ENCODE measurements at regions not wholly inside any gene's neighbourhood (a gene's known extent, or its start where the extent isn't known, plus 50 kb on each side); places are given as distances from the start of the nearest gene placed in this dataset.

GRCh38 chr11:129733384-129733783 is 82.3 kb upstream of the TMEM45B start:
- no peak for DNase-seq
- WGBS, 2 donors = 89 to 94% methylated on average over 9 of the region's 9 CpGs
- Histone ChIP-seq H3K36me3 (no peaks in the 10 kb centered on the region), H3K27ac (no peak overlapping the region), H3K4me3 (no peak overlapping the region), H3K9me3 (no peaks in the 10 kb centered on the region), H3K4me1 (no peaks in the 10 kb centered on the region), H3K27me3 (no peaks in the 10 kb centered on the region)
- intact Hi-C loops (cut with DNase I) = no loop called here
- no peak for TF ChIP-seq POLR2A (IDR thresholded peaks at IDR 0.05)
- TF ChIP-seq, protein P1, sequence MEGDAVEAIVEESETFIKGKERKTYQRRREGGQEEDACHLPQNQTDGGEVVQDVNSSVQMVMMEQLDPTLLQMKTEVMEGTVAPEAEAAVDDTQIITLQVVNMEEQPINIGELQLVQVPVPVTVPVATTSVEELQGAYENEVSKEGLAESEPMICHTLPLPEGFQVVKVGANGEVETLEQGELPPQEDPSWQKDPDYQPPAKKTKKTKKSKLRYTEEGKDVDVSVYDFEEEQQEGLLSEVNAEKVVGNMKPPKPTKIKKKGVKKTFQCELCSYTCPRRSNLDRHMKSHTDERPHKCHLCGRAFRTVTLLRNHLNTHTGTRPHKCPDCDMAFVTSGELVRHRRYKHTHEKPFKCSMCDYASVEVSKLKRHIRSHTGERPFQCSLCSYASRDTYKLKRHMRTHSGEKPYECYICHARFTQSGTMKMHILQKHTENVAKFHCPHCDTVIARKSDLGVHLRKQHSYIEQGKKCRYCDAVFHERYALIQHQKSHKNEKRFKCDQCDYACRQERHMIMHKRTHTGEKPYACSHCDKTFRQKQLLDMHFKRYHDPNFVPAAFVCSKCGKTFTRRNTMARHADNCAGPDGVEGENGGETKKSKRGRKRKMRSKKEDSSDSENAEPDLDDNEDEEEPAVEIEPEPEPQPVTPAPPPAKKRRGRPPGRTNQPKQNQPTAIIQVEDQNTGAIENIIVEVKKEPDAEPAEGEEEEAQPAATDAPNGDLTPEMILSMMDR (IDR thresholded peaks at IDR 0.05) = no peak
- no peak for TF ChIP-seq POLR2AphosphoS5 (IDR thresholded peaks at IDR 0.05)
- no peak for TF ChIP-seq EP300 (IDR thresholded peaks at IDR 0.05)

GRCh38 chr11:129733981-129734380 is 81.7 kb upstream of the TMEM45B start:
- H3K9me3 ChIP-seq = no peaks in the 10 kb centered on the region
- no peak overlapping the region for H3K27ac ChIP-seq
- H3K36me3 ChIP-seq = no peaks in the 10 kb centered on the region
- no peak for DNase-seq
- no peak for TF ChIP-seq POLR2AphosphoS5 (IDR thresholded peaks at IDR 0.05)
- TF ChIP-seq, protein P1 (IDR thresholded peaks at IDR 0.05) = no peak
- TF ChIP-seq POLR2A (IDR thresholded peaks at IDR 0.05) = no peak
- no peak for TF ChIP-seq EP300 (IDR thresholded peaks at IDR 0.05)
- H3K4me3 ChIP-seq = no peak overlapping the region
- H3K27me3 ChIP-seq = no peaks in the 10 kb centered on the region
- WGBS, 2 donors = 76 to 91% methylated on average over 7 of the region's 7 CpGs
- intact Hi-C loops (cut with DNase I) = no loop called here
- H3K4me1 ChIP-seq = no peaks in the 10 kb centered on the region

DNA sequence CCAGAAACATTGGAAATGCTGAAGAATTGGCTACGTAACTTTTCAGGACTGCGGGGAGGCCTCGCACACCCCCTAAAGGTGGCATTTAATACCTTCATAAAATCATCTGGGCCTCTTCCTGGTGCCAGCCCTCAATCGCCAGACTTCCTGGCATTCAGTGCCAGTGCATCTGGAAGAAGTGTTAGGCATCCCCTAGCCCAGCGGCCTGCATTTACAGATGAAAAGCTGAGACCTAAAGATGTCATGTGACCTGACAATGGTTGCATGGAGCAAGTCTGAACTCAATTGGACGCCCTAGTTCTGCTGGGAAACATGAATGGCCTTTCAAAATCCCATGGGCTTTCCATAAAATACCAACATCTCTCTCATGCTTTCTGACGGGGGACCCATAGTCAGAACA is 81.0 kb upstream of the TMEM45B start:
- 92 to 95% methylated on average over 7 of the region's 7 CpGs for WGBS, 2 donors
- DNase-seq = no peak
- intact Hi-C loops (cut with DNase I) = no loop called here
- Histone ChIP-seq H3K27ac (no peak overlapping the region), H3K9me3 (no peaks in the 10 kb centered on the region), H3K36me3 (no peaks in the 10 kb centered on the region), H3K4me3 (no peak overlapping the region), H3K27me3 (no peaks in the 10 kb centered on the region), H3K4me1 (no peaks in the 10 kb centered on the region)
- TF ChIP-seq POLR2AphosphoS5 (IDR thresholded peaks at IDR 0.05) (no peak), POLR2A (IDR thresholded peaks at IDR 0.05) (no peak), EP300 (IDR thresholded peaks at IDR 0.05) (no peak)
- TF ChIP-seq, protein P1 (IDR thresholded peaks at IDR 0.05) = no peak

DNA sequence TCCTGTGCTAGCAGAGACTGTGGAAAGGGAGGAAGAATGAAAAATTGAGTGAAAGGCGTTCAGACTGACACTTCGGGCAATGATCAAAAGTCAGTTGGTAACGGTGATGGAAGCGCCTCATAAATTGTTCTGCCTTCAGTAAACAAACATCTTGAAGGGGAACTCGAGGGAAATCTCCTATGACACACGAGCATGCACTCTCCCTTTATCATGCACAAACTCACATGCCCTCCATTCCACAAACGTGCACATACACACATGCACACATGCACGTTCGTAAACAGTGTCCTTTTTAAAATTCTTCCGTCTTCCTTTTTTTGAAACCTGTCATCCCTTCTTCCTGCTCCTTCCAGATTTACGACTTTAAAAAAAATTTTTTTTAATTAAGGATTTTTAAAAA is 77.8 kb upstream of the TMEM45B start:
- peaks cover 0 to 3% (median 0%) of the 10 kb centered on the region in 4 donors for H3K9me3 ChIP-seq
- DNase-seq = no peak
- H3K36me3 ChIP-seq = no peaks in the 10 kb centered on the region
- no peak overlapping the region for H3K27ac ChIP-seq
- intact Hi-C loops (cut with DNase I) = no loop called here
- H3K27me3 ChIP-seq = peaks cover 0 to 4% (median 0%) of the 10 kb centered on the region in 3 donors
- no peaks in the 10 kb centered on the region for H3K4me1 ChIP-seq
- TF ChIP-seq POLR2A (IDR thresholded peaks at IDR 0.05) = no peak
- TF ChIP-seq, protein P1 (IDR thresholded peaks at IDR 0.05) = no peak
- no peak for TF ChIP-seq POLR2AphosphoS5 (IDR thresholded peaks at IDR 0.05)
- no peak for TF ChIP-seq EP300 (IDR thresholded peaks at IDR 0.05)
- H3K4me3 ChIP-seq = no peak overlapping the region
- WGBS, 2 donors = 39 to 54% methylated on average over 11 of the region's 11 CpGs

- Histone ChIP-seq H3K27me3 (peaks cover 0 to 8% (median 0%) of the 10 kb centered on the region in 3 donors), H3K4me3 (no peak overlapping the region), H3K9me3 (peaks cover 0 to 3% (median 0%) of the 10 kb centered on the region in 4 donors), H3K4me1 (no peaks in the 10 kb centered on the region), H3K27ac (no peak overlapping the region), H3K36me3 (no peaks in the 10 kb centered on the region)
- DNase-seq = no peak
- TF ChIP-seq POLR2A (IDR thresholded peaks at IDR 0.05) (no peak), POLR2AphosphoS5 (IDR thresholded peaks at IDR 0.05) (no peak), EP300 (IDR thresholded peaks at IDR 0.05) (no peak)
- TF ChIP-seq, protein P1 (IDR thresholded peaks at IDR 0.05) = no peak
- intact Hi-C loops (cut with DNase I) = no loop called here
- 74 to 86% methylated on average over 2 of the region's 2 CpGs for WGBS, 2 donors
These were observed 77.4 kb upstream of the TMEM45B start for GRCh38 chr11:129738242-129738641.

Data from sigmoid colon (tissue), 6 donors.